Astrocyte (in vitro differentiated cells and primary cell): ENCODE measurements at regions not wholly inside any gene's neighbourhood (a gene's known extent, or its start where the extent isn't known, plus 50 kb on each side); places are given as distances from the start of the nearest gene placed in this dataset.

Source experiments
- DNase-seq: peaks from one replicate; pipeline ENCODE4 v3.0.0-alpha.2; 2010; ENCODE audit warnings: low read depth
- FAIRE-seq: peaks from 2 replicates; lab custom pipeline; 2011; peaks lifted over from hg19 to GRCh38; lab: Jason Lieb, UNC
- H2AFZ ChIP-seq: 2 replicates; pipeline ENCODE4 v1.6.0; 2012; ENCODE audit warnings: low read depth, low read length, inconsistent platforms
- H3K27ac ChIP-seq: 2 replicates; pipeline ENCODE4 v1.5.1; 2011; ENCODE audit warnings: low read depth, low read length, inconsistent platforms
- H3K27me3 ChIP-seq: 2 replicates; pipeline ENCODE4 v1.6.0; 2011; ENCODE audit warnings: low read length, inconsistent platforms; ENCODE audit not compliant: insufficient read depth
- H3K36me3 ChIP-seq: 2 replicates; pipeline ENCODE4 v1.5.1; 2011; ENCODE audit warnings: low read length, inconsistent platforms; ENCODE audit not compliant: insufficient read depth
- H3K4me1 ChIP-seq: 2 replicates; pipeline ENCODE4 v1.5.1; 2011; ENCODE audit warnings: low read length, inconsistent platforms; ENCODE audit not compliant: insufficient read depth
- H3K4me2 ChIP-seq: 2 replicates; pipeline ENCODE4 v1.6.0; 2012; ENCODE audit warnings: low read length, inconsistent platforms
- H3K4me3 ChIP-seq: 2 replicates; pipeline ENCODE4 v1.5.1; 2011; ENCODE audit warnings: low read depth, mild to moderate bottlenecking, low read length, inconsistent platforms; ENCODE audit not compliant: insufficient read depth
- H3K79me2 ChIP-seq: 2 replicates; pipeline ENCODE4 v1.6.0; 2012; ENCODE audit warnings: mild to moderate bottlenecking, low read length, inconsistent platforms; ENCODE audit not compliant: insufficient read depth
- H3K9ac ChIP-seq: 2 replicates; pipeline ENCODE4 v1.6.0; 2012; ENCODE audit warnings: mild to moderate bottlenecking, low read length, inconsistent platforms
- H3K9me3 ChIP-seq: 2 replicates; pipeline ENCODE4 v1.5.1; 2012; ENCODE audit warnings: low read depth, mild to moderate bottlenecking, low read length, inconsistent platforms; ENCODE audit not compliant: insufficient read depth
- H4K20me1 ChIP-seq: 2 replicates; pipeline ENCODE4 v1.6.0; 2012; ENCODE audit warnings: low read length, inconsistent platforms; ENCODE audit not compliant: insufficient read depth
- H3K27ac Mint-ChIP-seq: one replicate; pipeline ENCODE4 v1.8.0; 2021; ENCODE audit warnings: mild to moderate bottlenecking, mixed read lengths; ENCODE audit not compliant: unreplicated experiment
- H3K27me3 Mint-ChIP-seq: one replicate; pipeline ENCODE4 v1.8.0; 2021; ENCODE audit warnings: low read depth, mixed read lengths; ENCODE audit not compliant: unreplicated experiment
- H3K36me3 Mint-ChIP-seq: one replicate; pipeline ENCODE4 v1.8.0; 2021; ENCODE audit warnings: low read depth, mixed read lengths; ENCODE audit not compliant: unreplicated experiment
- H3K4me1 Mint-ChIP-seq: one replicate; pipeline ENCODE4 v1.8.0; 2021; ENCODE audit warnings: low read depth, mixed read lengths; ENCODE audit not compliant: unreplicated experiment
- H3K4me3 Mint-ChIP-seq: one replicate; pipeline ENCODE4 v1.8.0; 2021; ENCODE audit warnings: mild to moderate bottlenecking, moderate library complexity, mixed read lengths; ENCODE audit not compliant: unreplicated experiment
- H3K9me3 Mint-ChIP-seq: one replicate; pipeline ENCODE4 v1.8.0; 2021; ENCODE audit warnings: mild to moderate bottlenecking, mixed read lengths; ENCODE audit not compliant: unreplicated experiment
- CTCF ChIP-seq: IDR thresholded peaks from 2 replicates; pipeline ENCODE4 v1.5.1; 2011; ENCODE audit warnings: low read depth, mild to moderate bottlenecking, inconsistent platforms, low read length, moderate library complexity; ENCODE audit not compliant: insufficient read depth
- EZH2 ChIP-seq: IDR thresholded peaks from 2 replicates; pipeline ENCODE4 v1.6.1; 2012; ENCODE audit warnings: mild to moderate bottlenecking, low read length, inconsistent platforms; ENCODE audit not compliant: insufficient read depth

DNA sequence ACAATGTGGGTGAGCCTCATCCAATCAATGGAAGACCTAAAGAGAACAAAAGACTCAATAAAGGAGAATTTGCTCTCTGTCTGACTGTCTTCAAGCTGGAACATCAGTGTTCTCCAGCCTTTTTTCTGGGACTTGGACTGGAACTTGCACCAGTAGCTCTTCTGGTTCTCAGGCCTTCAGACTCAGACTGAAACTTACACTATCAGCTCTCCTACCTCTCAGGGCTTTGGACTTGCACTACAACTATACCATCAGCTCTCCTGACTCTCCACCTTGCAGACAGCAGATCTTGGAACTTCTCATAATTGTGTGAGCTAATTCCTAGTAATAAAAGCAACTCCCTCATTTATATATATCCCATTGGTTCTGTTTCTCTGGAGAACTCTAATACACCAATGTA is 185.9 kb downstream of the SMIM20 start:
- H2AFZ ChIP-seq = no peak overlapping the region
- H3K4me3 ChIP-seq = no peak overlapping the region
- H3K27ac ChIP-seq = no peak overlapping the region
- no peaks in the 10 kb centered on the region for H3K4me1 ChIP-seq
- no peaks in the 10 kb centered on the region for H3K36me3 Mint-ChIP-seq
- H3K4me3 Mint-ChIP-seq = no peak overlapping the region
- no peaks in the 10 kb centered on the region for H3K36me3 ChIP-seq
- H3K27ac Mint-ChIP-seq = no peak overlapping the region
- no peak for DNase-seq
- peaks cover 11% of the 10 kb centered on the region for H3K9me3 Mint-ChIP-seq
- no peaks in the 10 kb centered on the region for H3K4me1 Mint-ChIP-seq
- FAIRE-seq = no peak
- H3K27me3 ChIP-seq = no peaks in the 10 kb centered on the region
- no peaks in the 10 kb centered on the region for H4K20me1 ChIP-seq
- TF ChIP-seq EZH2 = no peak
- TF ChIP-seq CTCF = no peak
- no peaks in the 10 kb centered on the region for H3K79me2 ChIP-seq
- no peak overlapping the region for H3K9ac ChIP-seq
- H3K27me3 Mint-ChIP-seq = no peaks in the 10 kb centered on the region
- H3K4me2 ChIP-seq = no peak overlapping the region
- no peaks in the 10 kb centered on the region for H3K9me3 ChIP-seq

- FAIRE-seq (no peak), DNase-seq (no peak)
- Histone ChIP-seq H3K79me2 (no peaks in the 10 kb centered on the region), H3K4me3 (no peak overlapping the region), H3K9ac (no peak overlapping the region), H3K4me2 (no peak overlapping the region), H3K27me3 (no peaks in the 10 kb centered on the region), H2AFZ (no peak overlapping the region), H3K27ac (no peak overlapping the region), H3K9me3 (no peaks in the 10 kb centered on the region), H3K36me3 (no peaks in the 10 kb centered on the region), H4K20me1 (no peaks in the 10 kb centered on the region), H3K4me1 (no peaks in the 10 kb centered on the region)
- TF ChIP-seq CTCF = no peak
- TF ChIP-seq EZH2 = no peak
- no peaks in the 10 kb centered on the region for H3K36me3 Mint-ChIP-seq
- H3K4me1 Mint-ChIP-seq = peaks cover 4% of the 10 kb centered on the region
- H3K4me3 Mint-ChIP-seq = no peak overlapping the region
- H3K27ac Mint-ChIP-seq = no peak overlapping the region
- H3K9me3 Mint-ChIP-seq = peaks cover 11% of the 10 kb centered on the region
- no peaks in the 10 kb centered on the region for H3K27me3 Mint-ChIP-seq
These were observed 187.0 kb downstream of the SMIM20 start for GRCh38 chr4:26101011-26101410.

DNA sequence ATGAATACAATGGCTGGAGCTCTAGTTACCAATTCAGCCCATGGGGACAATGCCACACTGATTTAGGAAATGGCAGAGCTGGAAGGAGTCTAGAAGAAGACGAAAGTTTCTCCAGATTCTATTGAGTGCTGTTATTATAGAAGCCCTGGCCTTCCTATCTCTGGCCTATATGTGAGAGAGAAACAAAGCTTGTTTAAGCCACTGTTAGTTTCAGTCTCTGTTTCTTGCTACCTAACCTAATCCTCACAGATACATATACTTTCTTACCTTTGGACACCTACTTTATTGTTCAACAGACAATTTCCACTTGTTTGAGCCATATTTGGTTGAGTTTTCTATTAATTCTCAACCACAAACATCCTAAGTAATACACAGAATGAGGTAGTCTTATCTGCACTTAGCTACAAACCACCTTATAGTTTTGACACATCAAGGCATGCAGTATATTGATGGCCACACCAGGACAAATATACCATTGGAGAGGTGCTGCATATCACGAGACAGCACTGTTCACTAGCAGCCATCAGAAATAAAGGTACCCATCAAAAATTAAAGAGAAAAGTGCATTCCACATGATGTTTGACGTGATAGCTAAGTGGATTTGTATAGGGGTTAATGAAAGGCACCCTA is 190.2 kb downstream of the SMIM20 start:
- no peaks in the 10 kb centered on the region for H3K9me3 ChIP-seq
- H4K20me1 ChIP-seq = no peaks in the 10 kb centered on the region
- Mint-ChIP-seq H3K36me3 (no peaks in the 10 kb centered on the region), H3K4me3 (no peak overlapping the region), H3K9me3 (peaks cover 10% of the 10 kb centered on the region), H3K27ac (no peak overlapping the region), H3K4me1 (peaks cover 11% of the 10 kb centered on the region), H3K27me3 (peaks cover 2% of the 10 kb centered on the region)
- H3K36me3 ChIP-seq = no peaks in the 10 kb centered on the region
- TF ChIP-seq CTCF = no peak
- no peak for FAIRE-seq
- H3K79me2 ChIP-seq = no peaks in the 10 kb centered on the region
- no peak overlapping the region for H2AFZ ChIP-seq
- DNase-seq = no peak
- no peaks in the 10 kb centered on the region for H3K27me3 ChIP-seq
- no peak overlapping the region for H3K9ac ChIP-seq
- H3K4me1 ChIP-seq = no peaks in the 10 kb centered on the region
- no peak overlapping the region for H3K4me2 ChIP-seq
- H3K4me3 ChIP-seq = no peak overlapping the region
- no peak overlapping the region for H3K27ac ChIP-seq
